Panc1 (cell line): ENCODE measurements at regions not wholly inside any gene's neighbourhood (a gene's known extent, or its start where the extent isn't known, plus 50 kb on each side); places are given as distances from the start of the nearest gene placed in this dataset.

Experiments used
- SIN3A ChIP-seq: IDR thresholded peaks from 2 replicates; pipeline ENCODE4 v1.6.1; 2012; ENCODE audit warnings: low read depth, mild to moderate bottlenecking, low read length, moderate library complexity, borderline replicate concordance; ENCODE audit not compliant: insufficient read depth
- TCF7L2 ChIP-seq: IDR thresholded peaks from 2 replicates; pipeline ENCODE4 v1.6.1; 2011; ENCODE audit warnings: mild to moderate bottlenecking, low read depth, low read length, inconsistent platforms
- TF ChIP-seq, protein P1 (sequence below): fragments of 450-650 bp; IDR thresholded peaks from 2 replicates; pipeline ENCODE4 v1.5.1; 2017; ENCODE audit warnings: mild to moderate bottlenecking
- TF ChIP-seq, protein P2 (sequence below), 2 experiments: IDR thresholded peaks; 2 replicates each; pipeline ENCODE4 v1.6.1; 2011 to 2012; ENCODE audit warnings: low read depth in 2 of 2, control low read depth in 1 of 2, low read length in 1 of 2, mild to moderate bottlenecking in 1 of 2, moderate library complexity in 1 of 2; ENCODE audit not compliant: insufficient read depth in 1 of 2

DNA sequence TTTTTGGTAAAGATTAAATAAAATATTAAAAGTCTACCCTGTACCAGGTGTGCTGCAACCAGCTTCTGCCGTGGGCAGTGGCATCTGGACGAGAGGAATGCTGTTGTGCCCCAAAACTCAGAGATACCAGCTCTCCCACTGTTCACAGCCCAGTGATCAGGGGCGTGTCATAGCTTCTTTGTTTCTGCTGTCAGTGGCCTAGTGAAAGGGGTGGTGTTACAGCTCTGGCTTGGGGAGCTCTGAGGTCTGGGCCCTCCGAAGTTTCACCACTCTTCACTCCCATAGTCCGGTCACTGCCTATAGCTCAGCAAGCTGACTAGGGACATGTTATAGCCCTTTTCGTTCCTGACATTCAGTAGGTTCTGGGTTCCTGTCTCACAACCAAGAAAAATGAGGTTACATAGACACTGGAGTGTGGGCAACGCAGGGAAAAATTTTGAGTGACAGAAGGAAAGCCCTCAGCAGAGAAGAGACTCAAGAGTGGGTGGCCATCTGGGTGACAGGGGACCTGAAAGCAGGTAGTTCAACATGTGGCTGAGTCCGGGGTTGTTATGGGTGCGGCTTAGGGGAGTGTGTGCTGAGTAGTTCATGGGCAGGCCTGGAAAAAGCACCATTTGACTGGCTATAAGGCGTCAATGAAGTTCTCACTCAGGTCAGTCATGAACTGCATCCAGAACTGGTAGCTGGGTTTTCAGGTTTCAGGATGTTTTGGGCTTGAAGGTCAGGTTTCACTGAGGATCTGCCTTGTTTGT is 1184.4 kb upstream of the PABPC4L start:
- TF ChIP-seq, protein P1, sequence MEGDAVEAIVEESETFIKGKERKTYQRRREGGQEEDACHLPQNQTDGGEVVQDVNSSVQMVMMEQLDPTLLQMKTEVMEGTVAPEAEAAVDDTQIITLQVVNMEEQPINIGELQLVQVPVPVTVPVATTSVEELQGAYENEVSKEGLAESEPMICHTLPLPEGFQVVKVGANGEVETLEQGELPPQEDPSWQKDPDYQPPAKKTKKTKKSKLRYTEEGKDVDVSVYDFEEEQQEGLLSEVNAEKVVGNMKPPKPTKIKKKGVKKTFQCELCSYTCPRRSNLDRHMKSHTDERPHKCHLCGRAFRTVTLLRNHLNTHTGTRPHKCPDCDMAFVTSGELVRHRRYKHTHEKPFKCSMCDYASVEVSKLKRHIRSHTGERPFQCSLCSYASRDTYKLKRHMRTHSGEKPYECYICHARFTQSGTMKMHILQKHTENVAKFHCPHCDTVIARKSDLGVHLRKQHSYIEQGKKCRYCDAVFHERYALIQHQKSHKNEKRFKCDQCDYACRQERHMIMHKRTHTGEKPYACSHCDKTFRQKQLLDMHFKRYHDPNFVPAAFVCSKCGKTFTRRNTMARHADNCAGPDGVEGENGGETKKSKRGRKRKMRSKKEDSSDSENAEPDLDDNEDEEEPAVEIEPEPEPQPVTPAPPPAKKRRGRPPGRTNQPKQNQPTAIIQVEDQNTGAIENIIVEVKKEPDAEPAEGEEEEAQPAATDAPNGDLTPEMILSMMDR, result no peak
- no peak for TF ChIP-seq TCF7L2
- TF ChIP-seq SIN3A, result no peak
- TF ChIP-seq, protein P2, sequence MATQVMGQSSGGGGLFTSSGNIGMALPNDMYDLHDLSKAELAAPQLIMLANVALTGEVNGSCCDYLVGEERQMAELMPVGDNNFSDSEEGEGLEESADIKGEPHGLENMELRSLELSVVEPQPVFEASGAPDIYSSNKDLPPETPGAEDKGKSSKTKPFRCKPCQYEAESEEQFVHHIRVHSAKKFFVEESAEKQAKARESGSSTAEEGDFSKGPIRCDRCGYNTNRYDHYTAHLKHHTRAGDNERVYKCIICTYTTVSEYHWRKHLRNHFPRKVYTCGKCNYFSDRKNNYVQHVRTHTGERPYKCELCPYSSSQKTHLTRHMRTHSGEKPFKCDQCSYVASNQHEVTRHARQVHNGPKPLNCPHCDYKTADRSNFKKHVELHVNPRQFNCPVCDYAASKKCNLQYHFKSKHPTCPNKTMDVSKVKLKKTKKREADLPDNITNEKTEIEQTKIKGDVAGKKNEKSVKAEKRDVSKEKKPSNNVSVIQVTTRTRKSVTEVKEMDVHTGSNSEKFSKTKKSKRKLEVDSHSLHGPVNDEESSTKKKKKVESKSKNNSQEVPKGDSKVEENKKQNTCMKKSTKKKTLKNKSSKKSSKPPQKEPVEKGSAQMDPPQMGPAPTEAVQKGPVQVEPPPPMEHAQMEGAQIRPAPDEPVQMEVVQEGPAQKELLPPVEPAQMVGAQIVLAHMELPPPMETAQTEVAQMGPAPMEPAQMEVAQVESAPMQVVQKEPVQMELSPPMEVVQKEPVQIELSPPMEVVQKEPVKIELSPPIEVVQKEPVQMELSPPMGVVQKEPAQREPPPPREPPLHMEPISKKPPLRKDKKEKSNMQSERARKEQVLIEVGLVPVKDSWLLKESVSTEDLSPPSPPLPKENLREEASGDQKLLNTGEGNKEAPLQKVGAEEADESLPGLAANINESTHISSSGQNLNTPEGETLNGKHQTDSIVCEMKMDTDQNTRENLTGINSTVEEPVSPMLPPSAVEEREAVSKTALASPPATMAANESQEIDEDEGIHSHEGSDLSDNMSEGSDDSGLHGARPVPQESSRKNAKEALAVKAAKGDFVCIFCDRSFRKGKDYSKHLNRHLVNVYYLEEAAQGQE (IDR thresholded peaks at IDR 0.05; ENCODE audit: insufficient read depth in 1 of 2, low read depth in 2 of 2, low read length in 1 of 2), result no peak
